Gastroesophageal sphincter (tissue), 4 donors: ENCODE measurements at regions not wholly inside any gene's neighbourhood (a gene's known extent, or its start where the extent isn't known, plus 50 kb on each side); places are given as distances from the start of the nearest gene placed in this dataset.

Experiments
- ATAC-seq: fragments of 150-250 bp; one replicate; pipeline ENCODE4 v1.9.1; 2016; ENCODE audit warnings: mild to moderate bottlenecking, moderate library complexity
- H3K27ac ChIP-seq, 4 donors: fragments of 200-600 bp; sonication (generic) in 3 of 4; 1 replicate in 3 of 4; 2 replicates in 1 of 4; pipeline ENCODE4 v1.5.1; 2016 to 2019
- H3K27me3 ChIP-seq: fragments of 200-600 bp; sonication (generic); one replicate; pipeline ENCODE4 v1.5.1; 2019
- H3K36me3 ChIP-seq, 2 donors: fragments of 200-600 bp; sonication (generic); one replicate each; pipeline ENCODE4 v1.5.1; 2019; ENCODE audit warnings: control low read depth in 1 of 2
- H3K4me1 ChIP-seq, 3 donors: fragments of 200-600 bp; sonication (generic); 1 replicate in 2 of 3; 2 replicates in 1 of 3; pipeline ENCODE4 v1.5.1; 2016 to 2019; ENCODE audit warnings: control low read depth in 2 of 3
- H3K4me3 ChIP-seq, 2 donors: fragments of 200-600 bp; sonication (generic); one replicate each; pipeline ENCODE4 v1.5.1; 2019; ENCODE audit warnings: mild to moderate bottlenecking in 1 of 2, moderate library complexity in 1 of 2
- H3K9me3 ChIP-seq, 3 donors: fragments of 200-600 bp; sonication (generic); one replicate each; pipeline ENCODE4 v1.5.1; 2017 to 2019; ENCODE audit warnings: control low read depth in 2 of 3
- CTCF ChIP-seq, 4 experiments: fragments of 200-600 bp in 2 of 4; fragments of 450-650 bp in 2 of 4; sonication (generic) in 1 of 4; IDR thresholded peaks; one replicate each; pipeline ENCODE4 v1.5.1; 2017 to 2019; ENCODE audit warnings: antibody characterized with exemption in 4 of 4, mild to moderate bottlenecking in 2 of 4, moderate library complexity in 2 of 4
- EP300 ChIP-seq: sonication (generic); formaldehyde crosslinking; IDR thresholded peaks from one replicate; pipeline ENCODE4 v1.6.1; 2017; ENCODE audit warnings: antibody characterized with exemption, mild to moderate bottlenecking
- POLR2A ChIP-seq, 2 donors: fragments of 450-650 bp; IDR thresholded peaks; one replicate each; pipeline ENCODE4 v1.6.1; 2017; ENCODE audit warnings: antibody characterized with exemption in 2 of 2, mild to moderate bottlenecking in 2 of 2, moderate library complexity in 1 of 2
- POLR2AphosphoS5 ChIP-seq: sonication (generic); formaldehyde crosslinking; IDR thresholded peaks from one replicate; pipeline ENCODE4 v1.6.1; 2017; ENCODE audit warnings: antibody characterized with exemption
- WGBS, 2 donors: methylation state at CpG; one replicate each; pipeline ENCODE4 v1.1.5; 2018; ENCODE audit warnings: low coverage in 1 of 2; 5-methylcytosine and 5-hydroxymethylcytosine counted together

- Histone ChIP-seq H3K27me3 (no peaks in the 10 kb centered on the region), H3K27ac (no peak overlapping the region), H3K36me3 (no peaks in the 10 kb centered on the region), H3K4me3 (no peak overlapping the region), H3K9me3 (no peaks in the 10 kb centered on the region), H3K4me1 (peaks cover 0 to 14% (median 0%) of the 10 kb centered on the region in 3 donors)
- 94 to 95% methylated on average over 3 to 9 of the region's 11 CpGs for WGBS, 2 donors
- TF ChIP-seq EP300, result no peak
- no peak for TF ChIP-seq POLR2AphosphoS5
- no peak for TF ChIP-seq CTCF (IDR thresholded peaks at IDR 0.05)
- no peak for TF ChIP-seq POLR2A (IDR thresholded peaks at IDR 0.05)
- no peak for ATAC-seq
Measured at GRCh38 chr6:156633291-156633690, 143.9 kb upstream of the ARID1B start.

GRCh38 chr6:156630613-156631302 lies 146.4 kb upstream of the ARID1B start:
- 90 to 91% methylated on average over 2 to 18 of the region's 36 CpGs for WGBS, 2 donors
- no peaks in the 10 kb centered on the region for H3K36me3 ChIP-seq
- no peak for TF ChIP-seq POLR2A (IDR thresholded peaks at IDR 0.05)
- TF ChIP-seq POLR2AphosphoS5, result no peak
- no peak for TF ChIP-seq CTCF (IDR thresholded peaks at IDR 0.05)
- no peak for TF ChIP-seq EP300
- no peak overlapping the region for H3K4me3 ChIP-seq
- no peaks in the 10 kb centered on the region for H3K27me3 ChIP-seq
- no peak for ATAC-seq
- peaks cover 0 to 11% (median 0%) of the 10 kb centered on the region in 3 donors for H3K4me1 ChIP-seq
- H3K27ac ChIP-seq, result no peak overlapping the region
- no peaks in the 10 kb centered on the region for H3K9me3 ChIP-seq

GRCh38 chr6:156628805-156629204 lies 148.4 kb upstream of the ARID1B start:
- H3K27ac ChIP-seq, result no peak overlapping the region
- no peak for ATAC-seq
- H3K27me3 ChIP-seq, result no peaks in the 10 kb centered on the region
- 77 to 79% methylated on average over 3 of the region's 3 CpGs for WGBS, 2 donors
- H3K4me3 ChIP-seq, result no peak overlapping the region
- no peak for TF ChIP-seq EP300
- no peak for TF ChIP-seq CTCF (IDR thresholded peaks at IDR 0.05)
- no peak for TF ChIP-seq POLR2A (IDR thresholded peaks at IDR 0.05)
- no peak for TF ChIP-seq POLR2AphosphoS5
- no peaks in the 10 kb centered on the region for H3K4me1 ChIP-seq
- no peaks in the 10 kb centered on the region for H3K9me3 ChIP-seq
- no peaks in the 10 kb centered on the region for H3K36me3 ChIP-seq

- no peaks in the 10 kb centered on the region for H3K27me3 ChIP-seq
- H3K36me3 ChIP-seq, result no peaks in the 10 kb centered on the region
- TF ChIP-seq CTCF (IDR thresholded peaks at IDR 0.05) (no peak), EP300 (no peak), POLR2AphosphoS5 (no peak), POLR2A (IDR thresholded peaks at IDR 0.05) (no peak)
- no peak for ATAC-seq
- 70 to 83% methylated on average over 1 of the region's 1 CpG for WGBS, 2 donors
- no peak overlapping the region for H3K27ac ChIP-seq
- no peaks in the 10 kb centered on the region for H3K4me1 ChIP-seq
- no peaks in the 10 kb centered on the region for H3K9me3 ChIP-seq
- no peak overlapping the region for H3K4me3 ChIP-seq
Measured at GRCh38 chr6:156627524-156627923, 149.7 kb upstream of the ARID1B start.

GRCh38 chr6:156622185-156622584 lies 155.0 kb upstream of the ARID1B start:
- TF ChIP-seq POLR2A (IDR thresholded peaks at IDR 0.05), result no peak
- no peak for TF ChIP-seq CTCF (IDR thresholded peaks at IDR 0.05)
- no peak for TF ChIP-seq POLR2AphosphoS5
- no peak for TF ChIP-seq EP300
- WGBS, 2 donors, result 75 to 83% methylated on average over 3 of the region's 3 CpGs
- Histone ChIP-seq H3K4me3 (no peak overlapping the region), H3K36me3 (no peaks in the 10 kb centered on the region), H3K27me3 (no peaks in the 10 kb centered on the region), H3K9me3 (no peaks in the 10 kb centered on the region), H3K4me1 (no peaks in the 10 kb centered on the region), H3K27ac (no peak overlapping the region)
- no peak for ATAC-seq
